Effector CD8-positive, alpha-beta T cell (primary cell): ENCODE measurements at regions not wholly inside any gene's neighbourhood (a gene's known extent, or its start where the extent isn't known, plus 50 kb on each side); places are given as distances from the start of the nearest gene placed in this dataset.

Source experiments
- DNase-seq: peaks from one replicate; lab custom pipeline; 2025; lab: John Stamatoyannopoulos, UW

- DNase-seq = no peak
These were observed 846.5 kb downstream of the TYW1 start for GRCh38 chr7:67843001-67843565.

- no peak for DNase-seq
These were observed 847.0 kb downstream of the TYW1 start for GRCh38 chr7:67843615-67844014.

- no peak for DNase-seq
These were observed 850.6 kb downstream of the TYW1 start for GRCh38 chr7:67847092-67847787.

- no peak for DNase-seq
These were observed 857.9 kb downstream of the TYW1 start for GRCh38 chr7:67854221-67855178.

- no peak for DNase-seq
These were observed 858.7 kb downstream of the TYW1 start for GRCh38 chr7:67855322-67855721.

GRCh38 chr7:67856046-67856445, 859.4 kb downstream of the TYW1 start:
- DNase-seq = no peak

- no peak for DNase-seq
These were observed 861.1 kb downstream of the TYW1 start for GRCh38 chr7:67857698-67858097.

GRCh38 chr7:67858931-67859330, 862.3 kb downstream of the TYW1 start:
- no peak for DNase-seq

GRCh38 chr7:67863911-67864310, 867.3 kb downstream of the TYW1 start:
- DNase-seq = no peak

GRCh38 chr7:67866054-67866453, 869.4 kb downstream of the TYW1 start:
- DNase-seq = no peak

- DNase-seq = no peak
These were observed 870.2 kb downstream of the TYW1 start for GRCh38 chr7:67866812-67867211.

GRCh38 chr7:67870396-67870795, 873.8 kb downstream of the TYW1 start:
- no peak for DNase-seq

- DNase-seq = no peak
These were observed 878.9 kb downstream of the TYW1 start for GRCh38 chr7:67875558-67875957.

GRCh38 chr7:67878808-67879207, 882.2 kb downstream of the TYW1 start:
- DNase-seq = no peak

GRCh38 chr7:67882843-67883242, 886.2 kb downstream of the TYW1 start:
- DNase-seq = no peak

- no peak for DNase-seq
These were observed 893.7 kb downstream of the TYW1 start for GRCh38 chr7:67890316-67890715.

GRCh38 chr7:67894746-67895145, 898.1 kb downstream of the TYW1 start:
- no peak for DNase-seq

- DNase-seq = no peak
These were observed 900.1 kb downstream of the TYW1 start for GRCh38 chr7:67896721-67897120.

GRCh38 chr7:67900456-67900855, 903.8 kb downstream of the TYW1 start:
- DNase-seq = no peak

- DNase-seq = no peak
These were observed 905.3 kb downstream of the TYW1 start for GRCh38 chr7:67901808-67902480.

- DNase-seq = no peak
These were observed 911.2 kb downstream of the TYW1 start for GRCh38 chr7:67907792-67908191.

- no peak for DNase-seq
These were observed 915.8 kb downstream of the TYW1 start for GRCh38 chr7:67912437-67912836.
